HG02623 (cell line): ENCODE measurements at regions not wholly inside any gene's neighbourhood (a gene's known extent, or its start where the extent isn't known, plus 50 kb on each side); places are given as distances from the start of the nearest gene placed in this dataset.

Experiments
- ATAC-seq: cut with Tn5 transposase; IDR thresholded peaks from one replicate; pipeline ENCODE4 v1.9.1; 2021; ENCODE audit warnings: moderate library complexity; ENCODE audit not compliant: unreplicated experiment

- no peak for ATAC-seq
Observed at GRCh38 chr1:87219626-87220025, 109.1 kb upstream of the LMO4 start.

GRCh38 chr1:87220993-87221392, 107.7 kb upstream of the LMO4 start:
- no peak for ATAC-seq

- no peak for ATAC-seq
Observed at GRCh38 chr1:87224201-87224600, 104.5 kb upstream of the LMO4 start.

DNA sequence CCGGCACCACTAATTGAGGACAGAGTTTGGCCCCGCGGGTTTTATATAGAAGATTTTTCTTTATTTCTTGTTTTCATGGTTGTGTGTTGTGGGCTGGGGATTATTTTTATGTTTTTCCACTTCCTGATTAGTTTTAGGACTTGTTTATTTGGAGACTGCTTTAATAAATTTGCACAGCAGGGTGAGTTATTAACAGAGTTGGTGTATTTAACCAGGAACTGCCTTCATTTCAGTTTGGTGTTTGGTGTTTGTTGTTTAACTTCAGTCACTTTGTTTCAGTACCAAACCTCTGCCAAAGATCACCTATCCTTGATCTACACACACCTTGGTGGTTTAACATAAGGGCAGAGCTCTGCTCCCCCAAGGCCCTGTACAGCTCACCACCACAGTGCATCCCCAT, 103.5 kb upstream of the LMO4 start:
- ATAC-seq = no peak

DNA sequence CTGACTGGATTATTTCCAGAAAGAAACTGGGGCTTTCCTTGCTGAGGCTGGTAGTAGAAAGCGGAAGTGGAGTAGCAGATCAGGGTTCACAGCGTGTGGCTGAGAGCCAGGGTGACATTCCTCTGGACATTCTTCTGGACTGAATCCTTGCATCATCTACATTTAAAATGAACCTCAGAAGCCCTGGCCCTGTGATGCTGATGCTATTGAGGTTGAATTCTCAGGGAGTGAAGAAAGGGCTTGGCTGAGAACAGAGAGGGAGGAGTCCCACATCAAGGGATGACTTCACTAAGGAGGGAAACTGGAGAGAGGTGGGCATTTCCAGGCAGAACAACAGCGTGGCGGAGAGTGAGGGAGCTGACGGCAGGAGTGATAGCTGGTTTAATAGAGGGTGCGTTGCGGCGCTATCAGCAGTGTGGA, 102.3 kb upstream of the LMO4 start:
- no peak for ATAC-seq

DNA sequence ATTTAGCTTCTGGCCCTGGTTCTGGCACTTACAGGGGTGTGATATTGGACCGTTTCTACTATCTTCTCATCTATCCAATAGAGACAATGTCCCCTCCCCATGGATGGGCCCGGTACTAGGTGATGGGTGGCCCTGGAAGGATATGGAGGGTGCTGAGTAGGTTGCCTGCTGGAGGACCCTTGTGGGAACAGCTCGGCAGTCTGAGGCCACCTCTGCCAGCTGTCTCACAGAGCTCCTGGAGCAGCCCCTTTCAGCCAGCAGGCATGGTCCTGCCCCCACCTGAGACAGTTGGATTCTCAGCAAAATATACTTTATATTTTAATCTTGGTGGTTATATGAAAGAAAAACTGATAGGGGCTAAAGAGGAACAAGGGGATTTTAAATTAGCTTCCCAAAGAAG, 101.0 kb upstream of the LMO4 start:
- ATAC-seq = no peak

GRCh38 chr1:87230501-87230900, 98.2 kb upstream of the LMO4 start:
- no peak for ATAC-seq

DNA sequence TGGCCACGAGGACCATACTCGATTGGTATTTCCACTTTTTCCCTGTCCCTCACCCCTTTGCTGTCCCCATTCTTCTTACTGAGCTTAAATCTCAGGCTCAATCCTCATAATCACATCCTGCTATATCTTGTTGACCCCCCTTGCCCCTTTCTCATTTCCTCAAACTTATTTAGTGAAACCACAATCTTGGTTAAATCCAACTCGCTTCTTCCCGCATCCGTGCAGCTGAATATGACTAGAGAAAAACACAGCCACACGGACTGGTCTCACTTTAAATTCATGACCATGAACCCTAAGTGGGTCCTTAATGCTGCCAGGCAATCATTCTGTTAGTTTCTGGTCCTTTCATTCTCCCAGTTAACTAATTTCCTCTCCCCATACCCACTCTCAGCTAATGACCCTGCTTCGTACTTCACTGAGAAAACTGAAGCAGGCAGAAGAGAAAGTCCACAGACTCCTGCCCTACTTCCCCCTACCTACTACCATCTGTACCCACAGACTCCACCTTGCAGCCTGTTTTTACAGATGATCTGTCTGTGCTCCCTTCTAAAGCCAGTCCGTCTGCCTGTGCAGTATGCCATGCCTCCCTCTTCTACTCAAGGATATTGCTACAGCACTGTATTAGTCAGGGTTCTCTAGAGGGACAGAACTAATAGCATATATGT, 96.8 kb upstream of the LMO4 start:
- ATAC-seq = no peak

GRCh38 chr1:87236585-87236984, 92.1 kb upstream of the LMO4 start:
- ATAC-seq = no peak

- ATAC-seq = no peak
Observed at GRCh38 chr1:87239997-87240605, 88.6 kb upstream of the LMO4 start.

DNA sequence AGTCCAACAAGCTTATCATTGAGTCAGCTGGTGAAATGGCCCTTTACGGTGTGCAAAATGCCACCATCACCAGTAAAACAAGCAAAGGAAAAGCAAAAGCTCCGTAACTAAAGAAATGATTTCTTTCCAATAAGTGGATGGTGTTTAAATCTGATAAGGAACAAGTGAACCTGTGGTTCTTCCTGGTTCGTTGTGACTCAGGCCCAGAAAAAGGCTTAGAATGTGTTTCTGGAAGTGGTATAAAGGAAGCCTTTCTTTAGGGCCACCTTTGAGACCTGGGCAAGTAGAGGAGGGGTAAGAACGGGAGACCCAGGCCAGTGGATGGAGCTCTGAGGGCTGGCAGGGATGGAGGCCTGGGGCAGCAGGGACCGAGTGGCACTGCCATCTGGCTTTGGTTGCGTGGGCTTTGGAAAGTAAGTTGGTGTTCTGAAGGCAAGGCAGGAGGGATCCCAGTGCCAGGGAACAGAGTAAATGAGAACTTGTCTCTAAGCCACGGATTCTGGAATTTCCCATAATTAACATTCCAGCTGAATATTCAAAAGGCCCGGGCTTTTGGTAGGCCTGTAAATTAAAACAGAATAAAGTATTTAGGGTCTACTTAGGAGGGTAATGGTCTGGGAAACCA, 87.9 kb upstream of the LMO4 start:
- ATAC-seq = no peak

- ATAC-seq = no peak
Observed at GRCh38 chr1:87242445-87243185, 86.1 kb upstream of the LMO4 start.

DNA sequence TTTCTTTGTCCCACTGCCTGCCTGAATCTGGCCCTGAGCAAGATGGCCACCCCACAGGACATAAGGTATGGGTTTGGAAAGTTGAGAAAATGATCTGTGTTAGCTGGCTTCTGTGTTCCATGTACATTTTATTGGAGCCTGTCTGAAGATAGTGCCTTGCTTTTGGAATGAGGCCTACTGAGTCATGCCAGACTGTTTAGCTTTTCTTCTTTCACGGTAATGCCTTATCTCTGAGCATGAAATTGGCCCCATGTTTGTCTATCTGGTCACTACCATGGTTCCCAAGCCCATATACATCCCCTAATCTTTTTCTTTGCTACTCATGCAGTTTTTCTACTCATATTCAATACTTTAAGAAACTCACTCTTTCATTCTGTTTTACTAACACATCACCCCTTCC, 85.1 kb upstream of the LMO4 start:
- no peak for ATAC-seq

- ATAC-seq = no peak
Observed at GRCh38 chr1:87246436-87246835, 82.2 kb upstream of the LMO4 start.

GRCh38 chr1:87249803-87250202, 78.9 kb upstream of the LMO4 start:
- no peak for ATAC-seq

GRCh38 chr1:87250336-87250735, 78.3 kb upstream of the LMO4 start:
- ATAC-seq = no peak

DNA sequence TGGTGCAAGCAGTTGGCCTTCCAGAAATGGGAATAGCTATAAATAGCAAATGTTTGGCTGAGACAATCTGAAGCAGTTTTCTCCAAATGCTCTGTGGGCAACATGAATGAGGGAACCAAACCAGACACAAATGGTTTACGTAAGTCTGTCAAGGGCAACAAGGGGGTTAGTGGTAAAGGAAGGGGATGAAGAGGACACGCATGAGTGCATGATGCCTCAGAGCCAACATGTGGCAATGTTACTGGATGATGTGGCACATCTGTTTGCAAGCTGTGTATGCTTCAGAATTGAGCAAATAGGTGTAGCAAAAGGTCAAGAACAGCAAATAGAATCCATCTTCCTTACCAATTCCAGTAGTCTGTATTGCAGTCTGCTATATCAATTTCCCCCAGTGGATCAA, 76.3 kb upstream of the LMO4 start:
- ATAC-seq = no peak

DNA sequence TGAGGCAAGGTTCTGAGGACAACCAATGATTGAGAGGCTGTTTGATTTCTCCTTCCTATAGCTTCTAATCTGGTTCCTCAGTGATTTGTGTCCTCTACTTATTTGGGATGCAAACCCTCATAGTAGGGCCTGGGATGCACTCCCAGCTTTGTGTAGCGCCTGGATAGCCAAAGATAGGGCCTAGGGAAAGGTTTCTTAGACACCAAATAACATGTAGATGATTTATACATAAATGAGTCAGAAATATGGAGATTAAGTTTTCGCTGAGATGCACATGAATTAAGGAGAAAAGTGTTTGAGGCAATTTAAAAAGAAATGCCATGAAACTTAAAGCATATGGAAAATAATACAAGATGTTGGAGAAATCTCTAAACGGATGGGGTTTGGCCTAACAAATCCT, 66.0 kb upstream of the LMO4 start:
- ATAC-seq = no peak

GRCh38 chr1:87263281-87263680, 65.4 kb upstream of the LMO4 start:
- no peak for ATAC-seq

DNA sequence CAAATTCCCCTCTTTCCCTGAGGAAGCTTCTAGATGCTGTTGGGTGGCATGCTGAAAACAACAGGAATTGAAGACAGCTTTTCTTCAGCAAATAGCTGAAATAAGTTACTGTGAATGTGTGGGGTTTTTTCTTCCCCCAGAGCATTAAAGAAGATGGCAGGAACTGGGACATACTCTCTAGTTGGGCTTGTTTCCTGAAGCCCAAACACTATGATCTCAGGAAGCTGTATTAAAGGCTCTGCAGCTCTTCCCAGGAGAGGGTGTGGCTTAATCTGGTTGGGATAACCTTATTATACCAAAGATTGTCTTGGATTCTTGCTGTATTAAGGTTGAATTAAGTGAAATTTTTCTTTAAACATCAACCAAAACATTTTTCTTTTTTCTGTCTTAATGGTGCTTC, 64.9 kb upstream of the LMO4 start:
- no peak for ATAC-seq

DNA sequence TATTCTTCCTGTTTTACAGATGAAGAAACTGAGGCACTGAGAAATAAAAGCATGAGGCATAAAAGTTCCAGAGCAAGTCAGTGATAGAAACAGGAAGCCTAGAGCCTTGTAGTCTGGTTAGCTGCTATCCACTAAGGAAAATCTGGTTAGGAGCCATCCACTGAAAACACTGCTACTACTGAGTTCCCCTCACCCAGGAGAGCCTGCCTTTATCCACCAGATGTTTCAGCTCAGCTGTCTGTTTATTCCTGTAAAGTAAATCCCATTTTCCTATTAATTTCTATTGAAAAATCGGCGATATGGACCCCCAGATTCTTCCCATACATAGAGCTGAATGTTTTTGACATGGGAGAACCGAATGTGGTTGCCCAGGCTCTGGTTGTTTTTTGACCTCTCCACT, 63.7 kb upstream of the LMO4 start:
- ATAC-seq = no peak

- no peak for ATAC-seq
Observed at GRCh38 chr1:87265786-87266185, 62.9 kb upstream of the LMO4 start.
